ENCODE measurements at regions not wholly inside any gene's neighbourhood (a gene's known extent, or its start where the extent isn't known, plus 50 kb on each side); places are given as distances from the start of the nearest gene placed in this dataset.

DNA sequence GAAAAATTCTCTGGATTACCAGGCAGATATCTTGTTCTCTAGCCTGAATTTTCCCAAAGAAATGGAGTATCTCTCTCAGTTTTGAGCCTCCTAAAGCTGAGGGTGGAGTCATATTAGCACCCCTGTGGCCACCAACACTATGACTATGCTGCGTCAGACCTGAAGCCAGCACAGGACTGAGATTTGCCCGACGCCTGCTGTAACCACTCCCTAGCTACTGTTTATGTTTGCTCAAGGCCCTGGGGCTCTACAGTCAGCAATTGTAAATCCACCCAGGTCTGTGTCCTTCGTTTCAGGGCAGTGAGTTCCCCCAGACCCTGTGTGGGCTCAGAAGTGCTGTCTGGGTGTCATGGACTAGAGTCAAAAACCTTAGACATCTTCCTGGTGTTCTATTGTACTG is 61.4 kb downstream of the ZXDA start:
- WGBS, 5 donors: 56 to 100% (median 78%) methylated on average over 1 to 4 of the region's 4 CpGs
- Histone ChIP-seq H3K4me1 (no peaks in the 10 kb centered on the region), H3K27ac (no peak overlapping the region), H3K36me3 (no peaks in the 10 kb centered on the region), H3K27me3 (replicated peaks in 1 of 7) (no peaks in the 10 kb centered on the region), H3K4me3 (no peak overlapping the region), H3K9me3 (peaks cover 0 to 63% (median 21%) of the 10 kb centered on the region in 8 donors)
- no peak for DNase-seq
- TF ChIP-seq, protein P1, sequence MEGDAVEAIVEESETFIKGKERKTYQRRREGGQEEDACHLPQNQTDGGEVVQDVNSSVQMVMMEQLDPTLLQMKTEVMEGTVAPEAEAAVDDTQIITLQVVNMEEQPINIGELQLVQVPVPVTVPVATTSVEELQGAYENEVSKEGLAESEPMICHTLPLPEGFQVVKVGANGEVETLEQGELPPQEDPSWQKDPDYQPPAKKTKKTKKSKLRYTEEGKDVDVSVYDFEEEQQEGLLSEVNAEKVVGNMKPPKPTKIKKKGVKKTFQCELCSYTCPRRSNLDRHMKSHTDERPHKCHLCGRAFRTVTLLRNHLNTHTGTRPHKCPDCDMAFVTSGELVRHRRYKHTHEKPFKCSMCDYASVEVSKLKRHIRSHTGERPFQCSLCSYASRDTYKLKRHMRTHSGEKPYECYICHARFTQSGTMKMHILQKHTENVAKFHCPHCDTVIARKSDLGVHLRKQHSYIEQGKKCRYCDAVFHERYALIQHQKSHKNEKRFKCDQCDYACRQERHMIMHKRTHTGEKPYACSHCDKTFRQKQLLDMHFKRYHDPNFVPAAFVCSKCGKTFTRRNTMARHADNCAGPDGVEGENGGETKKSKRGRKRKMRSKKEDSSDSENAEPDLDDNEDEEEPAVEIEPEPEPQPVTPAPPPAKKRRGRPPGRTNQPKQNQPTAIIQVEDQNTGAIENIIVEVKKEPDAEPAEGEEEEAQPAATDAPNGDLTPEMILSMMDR (IDR thresholded peaks at IDR 0.05 in 8 of 11, conservative IDR thresholded peaks at IDR 0.05 in 3 of 11): no peak
- no peak for TF ChIP-seq POLR2A (IDR thresholded peaks at IDR 0.05)
- TF ChIP-seq POLR2AphosphoS5 (IDR thresholded peaks at IDR 0.05): no peak
- intact Hi-C loops (cut with DNase I; ENCODE audit: low total_unique reads): no loop called here

DNA sequence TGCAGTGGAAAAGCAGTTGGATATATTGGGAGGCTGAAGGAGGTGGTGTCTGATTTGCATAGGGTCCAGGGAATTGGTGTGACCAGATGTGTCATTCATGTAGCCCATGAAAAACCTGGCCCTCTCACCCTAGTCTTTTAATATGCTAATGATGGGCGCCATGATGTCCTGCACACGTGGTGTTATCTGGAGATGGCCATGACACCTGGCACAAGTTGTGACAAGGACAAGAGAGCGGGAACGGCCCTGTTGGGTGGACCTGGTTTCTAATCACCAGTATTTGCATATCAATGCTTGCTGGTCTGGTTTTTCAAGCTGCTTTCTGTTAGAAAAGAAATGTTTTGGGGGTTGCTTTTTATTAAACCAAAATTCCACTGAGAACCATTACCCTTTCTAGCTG is 87.4 kb downstream of the ZXDA start:
- no peaks in the 10 kb centered on the region for H3K9me3 ChIP-seq
- 46 to 64% (median 55%) methylated on average over 4 of the region's 4 CpGs; no CpG with 5 or more reads in 1 of the 5 donors for WGBS, 5 donors
- intact Hi-C loops (cut with DNase I; ENCODE audit: low total_unique reads): loop anchor here (5.0 kb wide), 2 partner anchors 94 to 204 kb away; no protein-coding TSS in a partner anchor
- H3K4me1 ChIP-seq: no peaks in the 10 kb centered on the region
- H3K36me3 ChIP-seq: no peaks in the 10 kb centered on the region
- DNase-seq: no peak
- no peak overlapping the region for H3K4me3 ChIP-seq
- H3K27ac ChIP-seq: no peak overlapping the region
- TF ChIP-seq, protein P1 (IDR thresholded peaks at IDR 0.05 in 8 of 11, conservative IDR thresholded peaks at IDR 0.05 in 3 of 11): no peak
- no peak for TF ChIP-seq POLR2AphosphoS5 (IDR thresholded peaks at IDR 0.05)
- no peak for TF ChIP-seq POLR2A (IDR thresholded peaks at IDR 0.05)
- peaks cover 0 to under 1% (median 0%) of the 10 kb centered on the region in 7 donors for H3K27me3 ChIP-seq (replicated peaks in 1 of 7)

DNA sequence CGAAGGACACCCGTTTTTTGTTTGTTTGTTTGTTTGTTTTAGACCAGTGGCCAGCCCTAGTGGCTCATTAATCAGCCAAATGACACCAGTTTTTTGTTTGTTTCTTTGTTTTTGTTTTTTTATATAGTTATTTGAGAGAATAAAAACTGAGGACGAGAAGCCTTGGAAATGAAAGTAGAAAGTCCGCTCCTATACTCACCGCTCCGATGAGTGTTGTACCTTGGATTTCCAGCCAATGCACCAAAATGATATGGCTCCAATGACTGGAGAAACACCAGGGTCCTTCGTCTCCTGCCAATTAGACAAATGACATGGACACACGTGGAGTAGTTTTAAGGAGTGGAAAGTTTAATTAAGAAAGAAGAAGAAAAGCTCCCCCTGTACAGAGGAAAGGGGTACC is 87.9 kb downstream of the ZXDA start:
- Histone ChIP-seq H3K9me3 (no peaks in the 10 kb centered on the region), H3K27ac (no peak overlapping the region), H3K36me3 (no peaks in the 10 kb centered on the region), H3K27me3 (replicated peaks in 1 of 7) (no peaks in the 10 kb centered on the region), H3K4me3 (peak overlapping the region in 2 of 8 donors; percentile 23 to 30), H3K4me1 (no peaks in the 10 kb centered on the region)
- DNase-seq: no peak
- 55 to 70% (median 62%) methylated on average over 8 of the region's 8 CpGs for WGBS, 5 donors
- TF ChIP-seq POLR2AphosphoS5 (IDR thresholded peaks at IDR 0.05): no peak
- no peak for TF ChIP-seq POLR2A (IDR thresholded peaks at IDR 0.05)
- TF ChIP-seq, protein P1 (IDR thresholded peaks at IDR 0.05 in 8 of 11, conservative IDR thresholded peaks at IDR 0.05 in 3 of 11): no peak
- intact Hi-C loops (cut with DNase I; ENCODE audit: low total_unique reads): loop anchor here (5.0 kb wide), 2 partner anchors 95 to 205 kb away; no protein-coding TSS in a partner anchor

DNA sequence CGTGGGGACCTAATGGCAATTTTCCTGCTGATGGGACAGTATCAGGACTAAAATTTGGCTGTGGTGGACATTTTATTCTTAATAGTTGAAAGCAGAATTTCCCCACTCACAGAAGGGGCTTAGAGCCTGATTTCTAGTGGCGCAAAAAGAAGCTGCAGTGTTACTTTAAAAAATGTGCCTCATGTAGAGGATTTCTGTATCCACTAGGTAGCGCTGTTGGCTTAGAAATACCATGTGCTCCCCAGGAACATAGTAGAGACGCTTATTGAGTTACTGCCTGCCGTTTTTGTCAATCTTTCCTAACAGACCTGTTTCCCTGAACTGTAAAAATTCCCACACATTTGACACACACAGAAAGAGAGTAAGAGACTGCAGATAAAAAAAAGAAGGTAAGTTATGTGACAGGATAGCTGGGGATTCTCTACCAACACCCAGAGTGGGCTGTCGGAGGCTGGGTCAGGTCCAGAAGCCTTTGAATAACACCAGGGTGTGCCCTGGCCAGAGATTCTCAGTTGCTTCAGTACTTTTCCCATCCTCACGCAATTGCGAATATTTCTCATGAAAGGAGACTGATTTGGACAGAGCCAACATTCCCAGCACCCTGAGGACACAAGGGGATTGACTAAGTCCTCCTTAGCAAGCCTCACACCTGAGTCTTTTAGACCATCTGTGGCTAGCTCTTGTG is 88.4 kb downstream of the ZXDA start:
- 23 to 31% (median 28%) methylated on average over 8 of the region's 8 CpGs for WGBS, 5 donors
- intact Hi-C loops (cut with DNase I; ENCODE audit: low total_unique reads): loop anchor here (5.0 kb wide), 2 partner anchors 95 to 205 kb away; no protein-coding TSS in a partner anchor
- Histone ChIP-seq H3K4me3 (peak overlapping the region in 2 of 8 donors; percentile 23 to 30), H3K27me3 (replicated peaks in 1 of 7) (peaks cover 0 to under 1% (median 0%) of the 10 kb centered on the region in 7 donors), H3K27ac (no peak overlapping the region), H3K36me3 (no peaks in the 10 kb centered on the region), H3K9me3 (no peaks in the 10 kb centered on the region), H3K4me1 (no peaks in the 10 kb centered on the region)
- no peak for DNase-seq
- TF ChIP-seq, protein P1 (IDR thresholded peaks at IDR 0.05 in 8 of 11, conservative IDR thresholded peaks at IDR 0.05 in 3 of 11): peak; percentile 28 to 70 (median 57)
- TF ChIP-seq POLR2AphosphoS5 (IDR thresholded peaks at IDR 0.05): no peak

Data from spleen (tissue), 11 donors.